ENCODE measurements at regions not wholly inside any gene's neighbourhood (a gene's known extent, or its start where the extent isn't known, plus 50 kb on each side); places are given as distances from the start of the nearest gene placed in this dataset.

- TF ChIP-seq YY1 (IDR thresholded peaks at IDR 0.05; ENCODE audit: low read depth, low read length) = no peak
- TF ChIP-seq, protein P1, sequence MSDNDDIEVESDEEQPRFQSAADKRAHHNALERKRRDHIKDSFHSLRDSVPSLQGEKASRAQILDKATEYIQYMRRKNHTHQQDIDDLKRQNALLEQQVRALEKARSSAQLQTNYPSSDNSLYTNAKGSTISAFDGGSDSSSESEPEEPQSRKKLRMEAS (IDR thresholded peaks at IDR 0.05; ENCODE audit: low read depth, low read length) = no peak
- TF ChIP-seq CBFB (IDR thresholded peaks at IDR 0.05; ENCODE audit: low read depth) = no peak
- TF ChIP-seq MXI1 (IDR thresholded peaks at IDR 0.05; ENCODE audit: low read depth, low read length) = no peak
- no peak for TF ChIP-seq EP300 (IDR thresholded peaks at IDR 0.05; ENCODE audit: borderline replicate concordance in 1 of 2, control insufficient read depth in 1 of 2, low read depth in 2 of 2, low read length in 2 of 2)
- TF ChIP-seq, protein P2, sequence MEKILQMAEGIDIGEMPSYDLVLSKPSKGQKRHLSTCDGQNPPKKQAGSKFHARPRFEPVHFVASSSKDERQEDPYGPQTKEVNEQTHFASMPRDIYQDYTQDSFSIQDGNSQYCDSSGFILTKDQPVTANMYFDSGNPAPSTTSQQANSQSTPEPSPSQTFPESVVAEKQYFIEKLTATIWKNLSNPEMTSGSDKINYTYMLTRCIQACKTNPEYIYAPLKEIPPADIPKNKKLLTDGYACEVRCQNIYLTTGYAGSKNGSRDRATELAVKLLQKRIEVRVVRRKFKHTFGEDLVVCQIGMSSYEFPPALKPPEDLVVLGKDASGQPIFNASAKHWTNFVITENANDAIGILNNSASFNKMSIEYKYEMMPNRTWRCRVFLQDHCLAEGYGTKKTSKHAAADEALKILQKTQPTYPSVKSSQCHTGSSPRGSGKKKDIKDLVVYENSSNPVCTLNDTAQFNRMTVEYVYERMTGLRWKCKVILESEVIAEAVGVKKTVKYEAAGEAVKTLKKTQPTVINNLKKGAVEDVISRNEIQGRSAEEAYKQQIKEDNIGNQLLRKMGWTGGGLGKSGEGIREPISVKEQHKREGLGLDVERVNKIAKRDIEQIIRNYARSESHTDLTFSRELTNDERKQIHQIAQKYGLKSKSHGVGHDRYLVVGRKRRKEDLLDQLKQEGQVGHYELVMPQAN (conservative IDR thresholded peaks at IDR 0.05) = no peak
- no peak for TF ChIP-seq NR2C2 (IDR thresholded peaks at IDR 0.05; ENCODE audit: borderline replicate concordance, control insufficient read depth, insufficient read length, low read depth)
Observed at GRCh38 chr1:56375326-56375804, 204.0 kb downstream of the PLPP3 start.
